ENCODE measurements at regions not wholly inside any gene's neighbourhood (a gene's known extent, or its start where the extent isn't known, plus 50 kb on each side); places are given as distances from the start of the nearest gene placed in this dataset.

GRCh38 chr16:87252269-87252970, 64.8 kb downstream of the C16orf95 start:
- DNase-seq (ENCODE audit: low spot score) = no peak
